Activated CD8-positive, alpha-beta T cell treated with anti-CD3 and anti-CD28 coated beads for 36 hours (primary cell): ENCODE measurements at regions not wholly inside any gene's neighbourhood (a gene's known extent, or its start where the extent isn't known, plus 50 kb on each side); places are given as distances from the start of the nearest gene placed in this dataset.

Experiments
- ATAC-seq: fragments of 200-7000 bp; cut with Tn5 transposase; one replicate; pipeline ENCODE4 v1.10.0; 2021; ENCODE audit warnings: mild to moderate bottlenecking, moderate library complexity
- CTCF ChIA-PET: fragments of 350-600 bp; sonication (Branson Sonifier 250); formaldehyde crosslinking; loops from one replicate; lab custom pipeline; 2021; ENCODE audit warnings: antibody characterized with exemption; lab: Charles Lee
- POLR2A ChIA-PET: fragments of 350-600 bp; sonication (Branson Sonifier 250); formaldehyde crosslinking; loops from one replicate; lab custom pipeline; 2021; ENCODE audit warnings: antibody characterized with exemption; lab: Charles Lee
- DNase-seq: peaks from one replicate; pipeline ENCODE4 v3.0.0-alpha.2; 2020
- H3K27ac Mint-ChIP-seq: one replicate; pipeline ENCODE4 v1.8.0; 2021; ENCODE audit warnings: mild to moderate bottlenecking, mixed read lengths
- H3K27me3 Mint-ChIP-seq: one replicate; pipeline ENCODE4 v1.8.0; 2021; ENCODE audit warnings: mixed read lengths
- H3K36me3 Mint-ChIP-seq: one replicate; pipeline ENCODE4 v1.8.0; 2021; ENCODE audit warnings: low read depth, mixed read lengths
- H3K4me1 Mint-ChIP-seq: one replicate; pipeline ENCODE4 v1.8.0; 2021; ENCODE audit warnings: low read depth, mixed read lengths
- H3K4me3 Mint-ChIP-seq: one replicate; pipeline ENCODE4 v1.8.0; 2021; ENCODE audit warnings: mild to moderate bottlenecking, moderate library complexity, mixed read lengths
- H3K9me3 Mint-ChIP-seq: one replicate; pipeline ENCODE4 v1.8.0; 2021; ENCODE audit warnings: mixed read lengths
- CTCF ChIP-seq: fragments of 200-600 bp; IDR thresholded peaks from one replicate; pipeline ENCODE4 v1.8.0; 2022; ENCODE audit warnings: antibody characterized with exemption, mild to moderate bottlenecking
- intact Hi-C: fragments of 100-400 bp; cut with micrococcal nuclease; formaldehyde crosslinking; loops from one replicate; pipeline ENCODE4 v1.10.0; 2022

GRCh38 chr5:12488161-12488560, 583.9 kb upstream of the CTNND2 start:
- Mint-ChIP-seq H3K9me3 (peaks cover 10% of the 10 kb centered on the region), H3K27me3 (no peaks in the 10 kb centered on the region), H3K4me3 (no peak overlapping the region), H3K36me3 (no peaks in the 10 kb centered on the region), H3K4me1 (no peaks in the 10 kb centered on the region), H3K27ac (no peak overlapping the region)
- POLR2A ChIA-PET = no interaction called here
- TF ChIP-seq CTCF = no peak
- CTCF ChIA-PET = no interaction called here
- DNase-seq (no peak), ATAC-seq (no peak)
- intact Hi-C loops = no loop called here

- Mint-ChIP-seq H3K4me1 (no peaks in the 10 kb centered on the region), H3K27me3 (no peaks in the 10 kb centered on the region), H3K4me3 (no peak overlapping the region), H3K27ac (no peak overlapping the region), H3K9me3 (peaks cover 10% of the 10 kb centered on the region), H3K36me3 (no peaks in the 10 kb centered on the region)
- ChIA-PET POLR2A (no interaction called here), CTCF (no interaction called here)
- intact Hi-C loops = no loop called here
- no peak for TF ChIP-seq CTCF
- DNase-seq = no peak
- no peak for ATAC-seq
Measured at GRCh38 chr5:12480487-12480886, 576.2 kb upstream of the CTNND2 start.

- peaks cover 6% of the 10 kb centered on the region for H3K9me3 Mint-ChIP-seq
- H3K4me1 Mint-ChIP-seq = no peaks in the 10 kb centered on the region
- no peak for DNase-seq
- H3K27ac Mint-ChIP-seq = no peak overlapping the region
- H3K4me3 Mint-ChIP-seq = no peak overlapping the region
- ChIA-PET POLR2A (no interaction called here), CTCF (no interaction called here)
- no peaks in the 10 kb centered on the region for H3K27me3 Mint-ChIP-seq
- no peak for TF ChIP-seq CTCF
- H3K36me3 Mint-ChIP-seq = no peaks in the 10 kb centered on the region
- no peak for ATAC-seq
- intact Hi-C loops = no loop called here
Measured at GRCh38 chr5:12477554-12477953, 573.3 kb upstream of the CTNND2 start.

- POLR2A ChIA-PET = no interaction called here
- DNase-seq (no peak), ATAC-seq (no peak)
- Mint-ChIP-seq H3K4me3 (no peak overlapping the region), H3K27me3 (no peaks in the 10 kb centered on the region), H3K36me3 (no peaks in the 10 kb centered on the region), H3K9me3 (peaks cover 21% of the 10 kb centered on the region), H3K4me1 (no peaks in the 10 kb centered on the region), H3K27ac (no peak overlapping the region)
- no peak for TF ChIP-seq CTCF
- intact Hi-C loops = no loop called here
- CTCF ChIA-PET = no interaction called here
Measured at GRCh38 chr5:12467799-12468198, 563.6 kb upstream of the CTNND2 start.

GRCh38 chr5:12460493-12461261, 556.4 kb upstream of the CTNND2 start:
- ChIA-PET POLR2A (no interaction called here), CTCF (no interaction called here)
- no peak for ATAC-seq
- Mint-ChIP-seq H3K36me3 (no peaks in the 10 kb centered on the region), H3K27me3 (no peaks in the 10 kb centered on the region), H3K9me3 (peaks cover 11% of the 10 kb centered on the region), H3K4me3 (no peak overlapping the region), H3K27ac (no peak overlapping the region), H3K4me1 (no peaks in the 10 kb centered on the region)
- no peak for TF ChIP-seq CTCF
- DNase-seq = no peak
- intact Hi-C loops = no loop called here
